Natural killer cell (primary cell): ENCODE measurements at regions not wholly inside any gene's neighbourhood (a gene's known extent, or its start where the extent isn't known, plus 50 kb on each side); places are given as distances from the start of the nearest gene placed in this dataset.

Source experiments
- ATAC-seq, 3 donors: fragments of 150-1000 bp in 2 of 3; fragments of 200-7000 bp in 1 of 3; cut with Tn5 transposase; 1 replicate in 1 of 3; 2 replicates in 2 of 3; pipeline ENCODE4 v1.10.0; 2021; ENCODE audit warnings: mild to moderate bottlenecking in 2 of 3, moderate library complexity in 2 of 3
- DNase-seq, 2 donors: peaks; one replicate each; pipeline versions ENCODE4 v3.0.0 to v3.0.0-alpha.2; 2013 to 2021; ENCODE audit warnings: mixed read lengths in 1 of 2
- H3K27ac ChIP-seq: one replicate; pipeline ENCODE4 v1.5.1; 2013; ENCODE audit warnings: mild to moderate bottlenecking, low read length
- H3K27me3 ChIP-seq: one replicate; pipeline ENCODE4 v1.6.1; 2013; ENCODE audit warnings: low read length; ENCODE audit not compliant: control insufficient read depth, insufficient read depth
- H3K36me3 ChIP-seq: one replicate; pipeline ENCODE4 v1.6.1; 2013; ENCODE audit warnings: low read length; ENCODE audit not compliant: control insufficient read depth, insufficient read depth
- H3K4me1 ChIP-seq: one replicate; pipeline ENCODE4 v1.6.1; 2013; ENCODE audit warnings: low read length; ENCODE audit not compliant: control insufficient read depth, insufficient read depth
- H3K4me3 ChIP-seq: one replicate; pipeline ENCODE4 v1.5.1; 2013; ENCODE audit warnings: low read length
- H3K9me3 ChIP-seq: one replicate; pipeline ENCODE4 v1.6.1; 2013; ENCODE audit warnings: low read length; ENCODE audit not compliant: control insufficient read depth, insufficient read depth
- H3K27ac Mint-ChIP-seq, 2 donors: one replicate each; pipeline ENCODE4 v1.8.0; 2022; ENCODE audit warnings: mild to moderate bottlenecking in 2 of 2, mixed read lengths in 2 of 2, moderate library complexity in 1 of 2
- H3K27me3 Mint-ChIP-seq, 2 donors: one replicate each; pipeline ENCODE4 v1.8.0; 2022; ENCODE audit warnings: low read depth in 2 of 2, mixed read lengths in 2 of 2
- H3K36me3 Mint-ChIP-seq: one replicate; pipeline ENCODE4 v1.8.0; 2022; ENCODE audit warnings: mixed read lengths
- H3K4me1 Mint-ChIP-seq, 2 donors: one replicate each; pipeline ENCODE4 v1.8.0; 2022; ENCODE audit warnings: mixed read lengths in 2 of 2
- H3K4me3 Mint-ChIP-seq: one replicate; pipeline ENCODE4 v1.8.0; 2022; ENCODE audit warnings: mild to moderate bottlenecking, moderate library complexity, mixed read lengths
- H3K9me3 Mint-ChIP-seq, 2 donors: one replicate each; pipeline ENCODE4 v1.8.0; 2022; ENCODE audit warnings: mixed read lengths in 2 of 2
- WGBS: methylation state at CpG from one replicate; pipeline ENCODE4 v1.1.7; 2013; ENCODE audit warnings: missing lambda C conversion rate; ENCODE audit not compliant: insufficient coverage; 5-methylcytosine and 5-hydroxymethylcytosine counted together
- intact Hi-C: fragments of 100-400 bp; cut with micrococcal nuclease; formaldehyde crosslinking; loops from one replicate; pipeline ENCODE4 v1.14.2; 2022
- TF ChIP-seq, protein P1 (sequence below): fragments of 200-600 bp; IDR thresholded peaks from one replicate; pipeline ENCODE4 v1.8.0; 2022; ENCODE audit warnings: antibody characterized with exemption

DNA sequence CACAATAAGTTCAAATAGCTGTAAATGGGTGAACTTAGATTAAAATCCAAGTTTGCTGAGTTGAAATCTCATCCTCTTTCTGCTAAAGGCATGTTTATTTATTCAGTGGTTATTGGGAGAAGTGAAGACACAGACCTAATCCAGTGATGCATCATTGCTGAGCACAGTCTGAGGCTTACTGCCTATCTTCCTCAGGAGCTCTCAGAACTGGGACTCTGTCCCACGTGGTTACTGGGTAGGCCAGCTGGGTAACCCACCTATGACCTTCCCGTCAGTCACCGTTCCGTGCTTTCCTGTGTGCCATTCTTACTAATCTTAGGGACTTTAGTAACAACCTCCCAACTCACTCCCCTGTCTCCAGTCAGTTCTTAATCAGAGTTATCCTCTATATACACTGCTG lies 226.8 kb upstream of the ATP10B start:
- no peak overlapping the region for H3K27ac ChIP-seq
- Mint-ChIP-seq H3K4me3 (no peak overlapping the region), H3K27ac (no peak overlapping the region), H3K4me1 (no peaks in the 10 kb centered on the region), H3K36me3 (no peaks in the 10 kb centered on the region), H3K9me3 (peaks cover 4% of the 10 kb centered on the region in 2 donors), H3K27me3 (no peaks in the 10 kb centered on the region)
- no peak overlapping the region for H3K4me3 ChIP-seq
- H3K27me3 ChIP-seq: no peaks in the 10 kb centered on the region
- 64% methylated on average over 4 of the region's 4 CpGs for WGBS
- no peaks in the 10 kb centered on the region for H3K36me3 ChIP-seq
- no peak for DNase-seq
- no peak for ATAC-seq
- TF ChIP-seq, protein P1, sequence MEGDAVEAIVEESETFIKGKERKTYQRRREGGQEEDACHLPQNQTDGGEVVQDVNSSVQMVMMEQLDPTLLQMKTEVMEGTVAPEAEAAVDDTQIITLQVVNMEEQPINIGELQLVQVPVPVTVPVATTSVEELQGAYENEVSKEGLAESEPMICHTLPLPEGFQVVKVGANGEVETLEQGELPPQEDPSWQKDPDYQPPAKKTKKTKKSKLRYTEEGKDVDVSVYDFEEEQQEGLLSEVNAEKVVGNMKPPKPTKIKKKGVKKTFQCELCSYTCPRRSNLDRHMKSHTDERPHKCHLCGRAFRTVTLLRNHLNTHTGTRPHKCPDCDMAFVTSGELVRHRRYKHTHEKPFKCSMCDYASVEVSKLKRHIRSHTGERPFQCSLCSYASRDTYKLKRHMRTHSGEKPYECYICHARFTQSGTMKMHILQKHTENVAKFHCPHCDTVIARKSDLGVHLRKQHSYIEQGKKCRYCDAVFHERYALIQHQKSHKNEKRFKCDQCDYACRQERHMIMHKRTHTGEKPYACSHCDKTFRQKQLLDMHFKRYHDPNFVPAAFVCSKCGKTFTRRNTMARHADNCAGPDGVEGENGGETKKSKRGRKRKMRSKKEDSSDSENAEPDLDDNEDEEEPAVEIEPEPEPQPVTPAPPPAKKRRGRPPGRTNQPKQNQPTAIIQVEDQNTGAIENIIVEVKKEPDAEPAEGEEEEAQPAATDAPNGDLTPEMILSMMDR: no peak
- H3K4me1 ChIP-seq: no peaks in the 10 kb centered on the region
- intact Hi-C loops: no loop called here
- no peaks in the 10 kb centered on the region for H3K9me3 ChIP-seq

DNA sequence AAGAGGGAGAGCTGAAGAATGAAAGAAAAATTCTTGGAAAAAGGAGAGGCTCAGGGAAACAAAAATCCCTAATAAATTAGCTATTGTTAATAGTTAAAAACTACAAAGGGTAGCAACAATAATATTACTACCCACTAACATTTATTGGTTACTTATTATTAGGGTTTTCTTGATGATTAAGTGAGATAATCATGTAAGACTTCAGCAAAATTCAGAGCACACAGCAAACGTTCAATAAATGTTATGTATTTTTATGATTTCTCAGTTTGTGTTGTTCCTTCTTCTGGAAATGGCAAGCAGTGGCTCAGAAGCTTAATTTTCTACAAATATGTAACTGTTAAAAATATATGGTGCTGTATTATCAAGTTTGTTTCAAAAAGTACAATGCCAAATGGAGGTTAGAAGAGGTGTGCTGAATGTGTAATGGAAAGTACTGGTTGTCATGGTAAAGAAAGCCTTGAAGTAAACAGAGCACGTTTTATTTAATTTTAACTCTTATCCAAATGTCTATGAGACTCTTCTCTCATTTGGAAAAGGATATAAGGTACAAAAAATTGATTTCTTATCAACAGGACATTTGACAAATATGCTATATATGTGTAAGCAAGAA lies 226.0 kb upstream of the ATP10B start:
- WGBS: 56% methylated on average over 1 of the region's 2 CpGs
- H3K9me3 ChIP-seq: no peaks in the 10 kb centered on the region
- no peak for ATAC-seq
- no peaks in the 10 kb centered on the region for H3K27me3 ChIP-seq
- no peak for DNase-seq
- H3K27ac ChIP-seq: no peak overlapping the region
- TF ChIP-seq, protein P1: no peak
- intact Hi-C loops: no loop called here
- H3K36me3 ChIP-seq: no peaks in the 10 kb centered on the region
- H3K36me3 Mint-ChIP-seq: no peaks in the 10 kb centered on the region
- H3K4me3 ChIP-seq: no peak overlapping the region
- H3K27ac Mint-ChIP-seq: no peak overlapping the region
- peaks cover 4% of the 10 kb centered on the region in 2 donors for H3K9me3 Mint-ChIP-seq
- H3K4me3 Mint-ChIP-seq: no peak overlapping the region
- no peaks in the 10 kb centered on the region for H3K27me3 Mint-ChIP-seq
- no peaks in the 10 kb centered on the region for H3K4me1 ChIP-seq
- H3K4me1 Mint-ChIP-seq: no peaks in the 10 kb centered on the region

DNA sequence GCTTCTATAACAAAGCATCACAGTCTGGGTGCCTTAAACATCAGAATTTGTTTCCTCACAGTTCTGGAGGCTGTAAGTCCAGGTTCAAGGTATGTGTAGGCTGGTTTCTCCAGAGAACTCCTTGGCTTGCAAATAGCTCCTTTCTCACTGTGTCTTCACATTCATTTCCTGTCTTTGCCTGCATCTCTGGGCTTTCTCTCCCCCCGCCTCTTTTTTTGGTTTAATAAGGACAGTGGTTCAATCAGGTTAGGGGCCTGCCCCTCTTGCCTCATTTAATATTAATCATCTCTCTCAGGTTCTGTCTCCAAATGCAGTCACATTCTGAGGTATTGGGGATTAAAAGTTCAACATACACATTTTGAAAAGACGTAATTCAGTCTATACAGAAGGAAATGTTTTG lies 225.5 kb upstream of the ATP10B start:
- H3K27ac Mint-ChIP-seq: no peak overlapping the region
- WGBS: 80% methylated on average over 1 of the region's 2 CpGs
- Histone ChIP-seq H3K27ac (no peak overlapping the region), H3K4me3 (no peak overlapping the region), H3K4me1 (no peaks in the 10 kb centered on the region), H3K36me3 (no peaks in the 10 kb centered on the region), H3K27me3 (no peaks in the 10 kb centered on the region), H3K9me3 (no peaks in the 10 kb centered on the region)
- intact Hi-C loops: no loop called here
- no peaks in the 10 kb centered on the region for H3K36me3 Mint-ChIP-seq
- no peak for DNase-seq
- no peaks in the 10 kb centered on the region for H3K4me1 Mint-ChIP-seq
- no peaks in the 10 kb centered on the region for H3K27me3 Mint-ChIP-seq
- no peak overlapping the region for H3K4me3 Mint-ChIP-seq
- peaks cover 4% of the 10 kb centered on the region in 2 donors for H3K9me3 Mint-ChIP-seq
- no peak for ATAC-seq
- TF ChIP-seq, protein P1: no peak

DNA sequence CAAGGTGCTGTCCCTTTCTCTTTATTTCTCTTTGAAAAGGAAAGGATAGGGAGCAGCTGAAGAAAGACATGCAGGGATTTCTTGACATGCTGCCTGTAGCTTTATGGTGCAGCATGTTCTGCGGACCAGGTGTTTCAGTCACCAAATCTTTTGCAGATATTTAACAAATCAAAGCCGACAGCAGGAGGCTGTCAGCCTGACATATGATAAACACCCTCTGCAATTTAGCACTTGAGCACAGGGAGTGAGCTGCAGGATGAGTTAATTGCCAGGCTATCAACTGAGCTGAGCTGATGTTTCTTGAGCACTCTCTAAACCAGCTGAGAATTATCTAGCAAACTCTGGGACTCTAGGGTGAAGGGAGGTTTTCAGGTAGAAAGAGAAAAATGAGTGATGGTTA lies 212.8 kb upstream of the ATP10B start:
- intact Hi-C loops: no loop called here
- H3K27me3 Mint-ChIP-seq: no peaks in the 10 kb centered on the region
- TF ChIP-seq, protein P1: no peak

More for the DNA sequence above, 212.8 kb upstream of the ATP10B start:
- no peak for DNase-seq
- H3K9me3 ChIP-seq: no peaks in the 10 kb centered on the region
- H3K27ac ChIP-seq: no peak overlapping the region
- 13% methylated on average over 2 of the region's 2 CpGs for WGBS
- Mint-ChIP-seq H3K4me3 (no peak overlapping the region), H3K9me3 (peaks cover 7% of the 10 kb centered on the region in 2 donors), H3K36me3 (no peaks in the 10 kb centered on the region), H3K4me1 (no peaks in the 10 kb centered on the region), H3K27ac (no peak overlapping the region)
- no peaks in the 10 kb centered on the region for H3K4me1 ChIP-seq
- H3K36me3 ChIP-seq: no peaks in the 10 kb centered on the region
- no peak for ATAC-seq
- no peaks in the 10 kb centered on the region for H3K27me3 ChIP-seq
- H3K4me3 ChIP-seq: no peak overlapping the region
